SK-N-SH treated with all-trans-retinoic acid at 6 μM for 48 hours (cell line): ENCODE measurements at regions not wholly inside any gene's neighbourhood (a gene's known extent, or its start where the extent isn't known, plus 50 kb on each side); places are given as distances from the start of the nearest gene placed in this dataset.

ENCODE experiments used
- ATAC-seq: fragments of 200-7000 bp; cut with Tn5 transposase; 3 replicates; pipeline ENCODE4 v1.9.1; 2020; ENCODE audit warnings: mild to moderate bottlenecking, moderate library complexity
- ARNTL ChIP-seq: fragments of 450-650 bp; formaldehyde crosslinking; IDR thresholded peaks from 2 replicates; pipeline ENCODE4 v1.5.0; 2020; ENCODE audit warnings: low read depth, mild to moderate bottlenecking, moderate library complexity, borderline replicate concordance
- CREB5 ChIP-seq: fragments of 250-450 bp; sonication (Bioruptor Pico); IDR thresholded peaks from 2 replicates; pipeline ENCODE4 v1.5.1; 2020; ENCODE audit warnings: low read depth, mild to moderate bottlenecking, moderate library complexity
- CSDC2 ChIP-seq: fragments of 250-450 bp; sonication (Bioruptor Pico); IDR thresholded peaks from 2 replicates; pipeline ENCODE4 v1.5.0; 2020; ENCODE audit warnings: mild to moderate bottlenecking, moderate library complexity
- CSRNP3 ChIP-seq: fragments of 250-450 bp; sonication (Bioruptor Pico); IDR thresholded peaks from 2 replicates; pipeline ENCODE4 v1.5.1; 2021; ENCODE audit warnings: mild to moderate bottlenecking, moderate library complexity
- ESRRG ChIP-seq: fragments of 250-450 bp; sonication (Bioruptor Pico); IDR thresholded peaks from 2 replicates; pipeline ENCODE4 v1.6.1; 2021; ENCODE audit warnings: mild to moderate bottlenecking
- GLIS3 ChIP-seq: fragments of 250-450 bp; sonication (Bioruptor Pico); IDR thresholded peaks from 2 replicates; pipeline ENCODE4 v1.5.0; 2020; ENCODE audit warnings: mild to moderate bottlenecking, moderate library complexity
- ISL1 ChIP-seq: fragments of 250-450 bp; sonication (Bioruptor Pico); IDR thresholded peaks from 2 replicates; pipeline ENCODE4 v2.1.2; 2022; ENCODE audit warnings: mild to moderate bottlenecking, moderate library complexity
- OSR1 ChIP-seq: fragments of 250-450 bp; sonication (Bioruptor Pico); IDR thresholded peaks from 2 replicates; pipeline ENCODE4 v1.8.0; 2022; ENCODE audit warnings: moderate library complexity, mild to moderate bottlenecking, inconsistent platforms
- PPARA ChIP-seq: fragments of 250-450 bp; sonication (Bioruptor Pico); IDR thresholded peaks from 2 replicates; pipeline ENCODE4 v1.5.0; 2020; ENCODE audit warnings: mild to moderate bottlenecking, borderline replicate concordance
- RARB ChIP-seq: fragments of 250-450 bp; sonication (Bioruptor Pico); IDR thresholded peaks from 2 replicates; pipeline ENCODE4 v1.8.0; 2021; ENCODE audit warnings: mild to moderate bottlenecking, moderate library complexity
- SNAI2 ChIP-seq: fragments of 250-450 bp; sonication (Bioruptor Pico); IDR thresholded peaks from 2 replicates; pipeline ENCODE4 v1.5.0; 2020; ENCODE audit warnings: mild to moderate bottlenecking, moderate library complexity
- TCF4 ChIP-seq: fragments of 250-450 bp; sonication (Bioruptor Pico); IDR thresholded peaks from 2 replicates; pipeline ENCODE4 v1.8.0; 2021; ENCODE audit warnings: mild to moderate bottlenecking, moderate library complexity, borderline replicate concordance
- TOX ChIP-seq: fragments of 250-450 bp; sonication (Bioruptor Pico); IDR thresholded peaks from 2 replicates; pipeline ENCODE4 v1.8.0; 2021; ENCODE audit warnings: mild to moderate bottlenecking, moderate library complexity, borderline replicate concordance
- ZFP3 ChIP-seq: fragments of 250-450 bp; sonication (Bioruptor Pico); IDR thresholded peaks from 2 replicates; pipeline ENCODE4 v1.5.0; 2020; ENCODE audit warnings: mild to moderate bottlenecking, moderate library complexity
- ZFP30 ChIP-seq: fragments of 450-650 bp; formaldehyde crosslinking; IDR thresholded peaks from 2 replicates; pipeline ENCODE4 v1.5.0; 2022; ENCODE audit warnings: mild to moderate bottlenecking, moderate library complexity
- ZNF565 ChIP-seq: fragments of 450-650 bp; formaldehyde crosslinking; conservative IDR thresholded peaks from 2 replicates; pipeline ENCODE4 v1.5.0; 2020; ENCODE audit warnings: low read depth, mild to moderate bottlenecking, moderate library complexity
- ZNF70 ChIP-seq: fragments of 450-650 bp; formaldehyde crosslinking; IDR thresholded peaks from 2 replicates; pipeline ENCODE4 v1.5.0; 2020; ENCODE audit warnings: mild to moderate bottlenecking, moderate library complexity
- ZNF8 ChIP-seq: fragments of 450-650 bp; formaldehyde crosslinking; IDR thresholded peaks from 2 replicates; pipeline ENCODE4 v1.5.0; 2020; ENCODE audit warnings: mild to moderate bottlenecking, moderate library complexity
- TF ChIP-seq, protein P1 (sequence below): fragments of 250-450 bp; sonication (Bioruptor Pico); IDR thresholded peaks from 2 replicates; pipeline ENCODE4 v1.8.0; 2021; ENCODE audit warnings: low read depth, mild to moderate bottlenecking, moderate library complexity, borderline replicate concordance
- TF ChIP-seq, protein P2 (sequence below): fragments of 250-450 bp; sonication (Bioruptor Pico); IDR thresholded peaks from 2 replicates; pipeline ENCODE4 v1.5.0; 2020; ENCODE audit warnings: mild to moderate bottlenecking, moderate library complexity
- TF ChIP-seq, protein P3 (sequence below): fragments of 250-450 bp; sonication (Bioruptor Pico); IDR thresholded peaks from 2 replicates; pipeline ENCODE4 v1.8.0; 2020; ENCODE audit warnings: mild to moderate bottlenecking, moderate library complexity, borderline replicate concordance

- no peak for ATAC-seq
- TF ChIP-seq ZFP3, result no peak
- TF ChIP-seq TOX, result no peak
- TF ChIP-seq GLIS3 (CRISPR knock-in tag), result no peak
- TF ChIP-seq SNAI2 (CRISPR knock-in tag), result no peak
- TF ChIP-seq ZNF70 (CRISPR knock-in tag), result no peak
- TF ChIP-seq OSR1 (CRISPR knock-in tag), result no peak
- no peak for TF ChIP-seq ZNF565
- TF ChIP-seq ISL1, result no peak
- TF ChIP-seq, protein P1, sequence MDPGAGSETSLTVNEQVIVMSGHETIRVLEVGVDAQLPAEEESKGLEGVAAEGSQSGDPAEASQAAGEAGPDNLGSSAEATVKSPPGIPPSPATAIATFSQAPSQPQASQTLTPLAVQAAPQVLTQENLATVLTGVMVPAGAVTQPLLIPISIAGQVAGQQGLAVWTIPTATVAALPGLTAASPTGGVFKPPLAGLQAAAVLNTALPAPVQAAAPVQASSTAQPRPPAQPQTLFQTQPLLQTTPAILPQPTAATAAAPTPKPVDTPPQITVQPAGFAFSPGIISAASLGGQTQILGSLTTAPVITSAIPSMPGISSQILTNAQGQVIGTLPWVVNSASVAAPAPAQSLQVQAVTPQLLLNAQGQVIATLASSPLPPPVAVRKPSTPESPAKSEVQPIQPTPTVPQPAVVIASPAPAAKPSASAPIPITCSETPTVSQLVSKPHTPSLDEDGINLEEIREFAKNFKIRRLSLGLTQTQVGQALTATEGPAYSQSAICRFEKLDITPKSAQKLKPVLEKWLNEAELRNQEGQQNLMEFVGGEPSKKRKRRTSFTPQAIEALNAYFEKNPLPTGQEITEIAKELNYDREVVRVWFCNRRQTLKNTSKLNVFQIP (CRISPR knock-in tag), result no peak
- TF ChIP-seq TCF4 (CRISPR knock-in tag), result no peak
- no peak for TF ChIP-seq ESRRG
- TF ChIP-seq, protein P2, sequence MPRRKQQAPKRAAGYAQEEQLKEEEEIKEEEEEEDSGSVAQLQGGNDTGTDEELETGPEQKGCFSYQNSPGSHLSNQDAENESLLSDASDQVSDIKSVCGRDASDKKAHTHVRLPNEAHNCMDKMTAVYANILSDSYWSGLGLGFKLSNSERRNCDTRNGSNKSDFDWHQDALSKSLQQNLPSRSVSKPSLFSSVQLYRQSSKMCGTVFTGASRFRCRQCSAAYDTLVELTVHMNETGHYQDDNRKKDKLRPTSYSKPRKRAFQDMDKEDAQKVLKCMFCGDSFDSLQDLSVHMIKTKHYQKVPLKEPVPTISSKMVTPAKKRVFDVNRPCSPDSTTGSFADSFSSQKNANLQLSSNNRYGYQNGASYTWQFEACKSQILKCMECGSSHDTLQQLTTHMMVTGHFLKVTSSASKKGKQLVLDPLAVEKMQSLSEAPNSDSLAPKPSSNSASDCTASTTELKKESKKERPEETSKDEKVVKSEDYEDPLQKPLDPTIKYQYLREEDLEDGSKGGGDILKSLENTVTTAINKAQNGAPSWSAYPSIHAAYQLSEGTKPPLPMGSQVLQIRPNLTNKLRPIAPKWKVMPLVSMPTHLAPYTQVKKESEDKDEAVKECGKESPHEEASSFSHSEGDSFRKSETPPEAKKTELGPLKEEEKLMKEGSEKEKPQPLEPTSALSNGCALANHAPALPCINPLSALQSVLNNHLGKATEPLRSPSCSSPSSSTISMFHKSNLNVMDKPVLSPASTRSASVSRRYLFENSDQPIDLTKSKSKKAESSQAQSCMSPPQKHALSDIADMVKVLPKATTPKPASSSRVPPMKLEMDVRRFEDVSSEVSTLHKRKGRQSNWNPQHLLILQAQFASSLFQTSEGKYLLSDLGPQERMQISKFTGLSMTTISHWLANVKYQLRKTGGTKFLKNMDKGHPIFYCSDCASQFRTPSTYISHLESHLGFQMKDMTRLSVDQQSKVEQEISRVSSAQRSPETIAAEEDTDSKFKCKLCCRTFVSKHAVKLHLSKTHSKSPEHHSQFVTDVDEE (CRISPR knock-in tag), result no peak
- TF ChIP-seq RARB (CRISPR knock-in tag), result no peak
- TF ChIP-seq ZFP30 (CRISPR knock-in tag), result no peak
- TF ChIP-seq, protein P3, sequence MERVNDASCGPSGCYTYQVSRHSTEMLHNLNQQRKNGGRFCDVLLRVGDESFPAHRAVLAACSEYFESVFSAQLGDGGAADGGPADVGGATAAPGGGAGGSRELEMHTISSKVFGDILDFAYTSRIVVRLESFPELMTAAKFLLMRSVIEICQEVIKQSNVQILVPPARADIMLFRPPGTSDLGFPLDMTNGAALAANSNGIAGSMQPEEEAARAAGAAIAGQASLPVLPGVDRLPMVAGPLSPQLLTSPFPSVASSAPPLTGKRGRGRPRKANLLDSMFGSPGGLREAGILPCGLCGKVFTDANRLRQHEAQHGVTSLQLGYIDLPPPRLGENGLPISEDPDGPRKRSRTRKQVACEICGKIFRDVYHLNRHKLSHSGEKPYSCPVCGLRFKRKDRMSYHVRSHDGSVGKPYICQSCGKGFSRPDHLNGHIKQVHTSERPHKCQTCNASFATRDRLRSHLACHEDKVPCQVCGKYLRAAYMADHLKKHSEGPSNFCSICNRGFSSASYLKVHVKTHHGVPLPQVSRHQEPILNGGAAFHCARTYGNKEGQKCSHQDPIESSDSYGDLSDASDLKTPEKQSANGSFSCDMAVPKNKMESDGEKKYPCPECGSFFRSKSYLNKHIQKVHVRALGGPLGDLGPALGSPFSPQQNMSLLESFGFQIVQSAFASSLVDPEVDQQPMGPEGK (CRISPR knock-in tag), result no peak
These were observed 380.6 kb upstream of the UBE2E3 start for GRCh38 chr2:180599804-180600203.

DNA sequence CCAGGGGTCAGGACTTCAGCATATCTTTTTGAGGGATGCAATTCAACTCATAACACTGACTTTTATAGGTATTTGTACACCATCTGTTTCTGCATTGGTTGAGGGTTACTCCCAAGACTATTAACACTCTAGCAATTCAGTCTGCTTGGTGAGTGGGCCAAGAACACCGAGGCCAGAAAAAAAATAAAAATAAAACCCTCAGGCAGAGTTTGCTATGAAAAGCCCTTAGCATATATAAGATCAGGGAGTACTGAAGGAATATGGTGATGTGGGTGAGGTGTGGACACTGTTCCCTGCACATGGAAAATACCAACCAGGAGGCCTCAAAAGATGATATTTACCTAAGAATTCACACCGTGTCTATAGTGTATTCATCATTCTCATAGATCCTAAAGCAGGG lies 383.2 kb upstream of the UBE2E3 start:
- TF ChIP-seq ARNTL, result no peak
- no peak for TF ChIP-seq OSR1 (CRISPR knock-in tag)
- no peak for TF ChIP-seq ZFP30 (CRISPR knock-in tag)
- TF ChIP-seq GLIS3 (CRISPR knock-in tag), result no peak
- no peak for TF ChIP-seq TOX
- no peak for TF ChIP-seq CREB5 (CRISPR knock-in tag)
- no peak for TF ChIP-seq CSRNP3 (CRISPR knock-in tag)
- no peak for TF ChIP-seq ESRRG
- TF ChIP-seq, protein P1 (CRISPR knock-in tag), result no peak
- no peak for TF ChIP-seq PPARA

GRCh38 chr2:180596453-180596852 lies 384.0 kb upstream of the UBE2E3 start:
- no peak for ATAC-seq
- TF ChIP-seq ZFP3 (no peak), CSRNP3 (CRISPR knock-in tag) (no peak), ZNF565 (no peak), ZNF8 (CRISPR knock-in tag) (no peak), TOX (no peak), ARNTL (no peak), OSR1 (CRISPR knock-in tag) (no peak), CREB5 (CRISPR knock-in tag) (no peak), GLIS3 (CRISPR knock-in tag) (no peak), CSDC2 (CRISPR knock-in tag) (no peak), ESRRG (no peak), TCF4 (CRISPR knock-in tag) (no peak)
- TF ChIP-seq, protein P3 (CRISPR knock-in tag), result no peak

More for the DNA sequence above, 383.2 kb upstream of the UBE2E3 start:
- no peak for ATAC-seq
